MCF 10A (cell line): ENCODE measurements at regions not wholly inside any gene's neighbourhood (a gene's known extent, or its start where the extent isn't known, plus 50 kb on each side); places are given as distances from the start of the nearest gene placed in this dataset.

Experiments used
- BruUV-seq: library from RNA; stranded (reverse); fragments of 400-500 nt; replicated peaks from 2 replicates; lab custom pipeline; 2021; lab: Mats Ljungman, UMichigan
- CTCF ChIA-PET: fragments of 300-600 bp; sonication (Branson Sonifier 250); formaldehyde crosslinking; extraction: SDS; loops from one replicate; lab custom pipeline; 2021; ENCODE audit warnings: antibody characterized with exemption, inconsistent platforms; lab: Yijun Ruan, JAX
- POLR2A ChIA-PET: fragments of 300-600, 350-650 bp; sonication (Branson Sonifier 250); formaldehyde crosslinking; extraction: SDS; loops from one replicate; lab custom pipeline; 2020; ENCODE audit warnings: antibody characterized with exemption, inconsistent platforms; lab: Yijun Ruan, JAX
- DNase-seq: peaks from one replicate; pipeline ENCODE4 v3.0.0-alpha.2; 2018; ENCODE audit not compliant: unreplicated experiment
- H3K27ac Mint-ChIP-seq: one replicate; pipeline ENCODE4 v1.8.0; 2022; ENCODE audit warnings: mild to moderate bottlenecking, low read depth, mixed read lengths; ENCODE audit not compliant: unreplicated experiment
- H3K27me3 Mint-ChIP-seq: one replicate; pipeline ENCODE4 v1.8.0; 2022; ENCODE audit warnings: mixed read lengths; ENCODE audit not compliant: insufficient read depth, unreplicated experiment
- H3K36me3 Mint-ChIP-seq: one replicate; pipeline ENCODE4 v1.8.0; 2022; ENCODE audit warnings: mild to moderate bottlenecking, moderate library complexity, mixed read lengths; ENCODE audit not compliant: insufficient read depth, unreplicated experiment
- H3K4me1 Mint-ChIP-seq: one replicate; pipeline ENCODE4 v1.8.0; 2022; ENCODE audit warnings: mixed read lengths; ENCODE audit not compliant: insufficient read depth, unreplicated experiment
- H3K4me3 Mint-ChIP-seq: one replicate; pipeline ENCODE4 v1.8.0; 2022; ENCODE audit warnings: mild to moderate bottlenecking, moderate library complexity, mixed read lengths; ENCODE audit not compliant: unreplicated experiment
- H3K9me3 Mint-ChIP-seq: one replicate; pipeline ENCODE4 v1.8.0; 2022; ENCODE audit warnings: mixed read lengths; ENCODE audit not compliant: unreplicated experiment
- CTCF ChIP-seq: fragments of 200-600 bp; IDR thresholded peaks from one replicate; pipeline ENCODE4 v1.8.0; 2022; ENCODE audit warnings: antibody characterized with exemption, mild to moderate bottlenecking; ENCODE audit not compliant: unreplicated experiment
- intact Hi-C: fragments of 100-400 bp; cut with micrococcal nuclease; formaldehyde crosslinking; loops from 2 replicates; pipeline ENCODE4 v1.14.1; 2022

GRCh38 chr6:113736978-113737377 is 120.2 kb upstream of the MARCKS start:
- no peak for TF ChIP-seq CTCF
- H3K4me1 Mint-ChIP-seq: peaks cover 4% of the 10 kb centered on the region
- no peaks in the 10 kb centered on the region for H3K9me3 Mint-ChIP-seq
- BruUV-seq: no TSS peak
- H3K36me3 Mint-ChIP-seq: no peaks in the 10 kb centered on the region
- no peak overlapping the region for H3K27ac Mint-ChIP-seq
- CTCF ChIA-PET: no interaction called here
- intact Hi-C loops: no loop called here
- H3K4me3 Mint-ChIP-seq: no peak overlapping the region
- H3K27me3 Mint-ChIP-seq: no peaks in the 10 kb centered on the region
- DNase-seq: no peak
- POLR2A ChIA-PET: no interaction called here

GRCh38 chr6:113739041-113739655 is 118.0 kb upstream of the MARCKS start:
- BruUV-seq: no TSS peak
- Mint-ChIP-seq H3K27me3 (no peaks in the 10 kb centered on the region), H3K36me3 (no peaks in the 10 kb centered on the region), H3K9me3 (no peaks in the 10 kb centered on the region), H3K4me3 (no peak overlapping the region), H3K27ac (no peak overlapping the region), H3K4me1 (peaks cover 4% of the 10 kb centered on the region)
- POLR2A ChIA-PET: no interaction called here
- no peak for TF ChIP-seq CTCF
- intact Hi-C loops: no loop called here
- no peak for DNase-seq
- CTCF ChIA-PET: no interaction called here

GRCh38 chr6:113741651-113742050 is 115.5 kb upstream of the MARCKS start:
- no peaks in the 10 kb centered on the region for H3K27me3 Mint-ChIP-seq
- H3K4me3 Mint-ChIP-seq: no peak overlapping the region
- no TSS peak for BruUV-seq
- H3K27ac Mint-ChIP-seq: no peak overlapping the region
- no peaks in the 10 kb centered on the region for H3K4me1 Mint-ChIP-seq
- ChIA-PET CTCF (interaction anchor here (0.5 kb wide), 1 partner anchor 1021 kb away, joined by 6 read pairs; no protein-coding TSS in a partner anchor), POLR2A (interaction anchor here (0.8 kb wide), 1 partner anchor 93 kb away, joined by 3 read pairs; no protein-coding TSS in a partner anchor)
- TF ChIP-seq CTCF: no peak
- intact Hi-C loops: loop anchor here (1.0 kb wide), 1 partner anchor 32 kb away; no protein-coding TSS in a partner anchor
- no peak for DNase-seq
- no peaks in the 10 kb centered on the region for H3K9me3 Mint-ChIP-seq
- no peaks in the 10 kb centered on the region for H3K36me3 Mint-ChIP-seq

GRCh38 chr6:113742342-113742741 is 114.8 kb upstream of the MARCKS start:
- BruUV-seq: no TSS peak
- ChIA-PET POLR2A (no interaction called here), CTCF (interaction anchor here (0.6 kb wide), 1 partner anchor 10 kb away, joined by 3 read pairs; no protein-coding TSS in a partner anchor)
- no peaks in the 10 kb centered on the region for H3K4me1 Mint-ChIP-seq
- TF ChIP-seq CTCF: no peak
- H3K4me3 Mint-ChIP-seq: no peak overlapping the region
- no peaks in the 10 kb centered on the region for H3K27me3 Mint-ChIP-seq
- H3K36me3 Mint-ChIP-seq: no peaks in the 10 kb centered on the region
- no peak for DNase-seq
- intact Hi-C loops: no loop called here
- H3K27ac Mint-ChIP-seq: no peak overlapping the region
- no peaks in the 10 kb centered on the region for H3K9me3 Mint-ChIP-seq
